ENCODE measurements at regions not wholly inside any gene's neighbourhood (a gene's known extent, or its start where the extent isn't known, plus 50 kb on each side); places are given as distances from the start of the nearest gene placed in this dataset.

GRCh38 chr2:3126911-3127621 is 250.6 kb downstream of the EIPR1 start:
- no peak for DNase-seq
- no peak overlapping the region for H3K4me3 ChIP-seq
- H3K4me1 ChIP-seq = peaks cover 0 to 17% (median 4%) of the 10 kb centered on the region in 6 donors
- intact Hi-C loops (cut with DNase I; ENCODE audit: low total_unique reads) = no loop called here
- TF ChIP-seq CTCF (IDR thresholded peaks at IDR 0.05 in 8 of 11, conservative IDR thresholded peaks at IDR 0.05 in 3 of 11) (no peak), POLR2A (IDR thresholded peaks at IDR 0.05) (no peak), POLR2AphosphoS5 (IDR thresholded peaks at IDR 0.05) (no peak)
- no peaks in the 10 kb centered on the region for H3K9me3 ChIP-seq
- peaks cover 0 to 13% (median 0%) of the 10 kb centered on the region in 7 donors for H3K27me3 ChIP-seq (replicated peaks in 1 of 7)
- no peaks in the 10 kb centered on the region for H3K36me3 ChIP-seq
- H3K27ac ChIP-seq = peak overlapping the region in 2 of 8 donors; percentile 22 to 39
- whole genome bisulfite sequencing, 5 donors = 63 to 73% (median 71%) methylated on average over 23 of the region's 23 CpGs

GRCh38 chr2:3126171-3126910 is 251.3 kb downstream of the EIPR1 start:
- Histone ChIP-seq H3K27ac (no peak overlapping the region), H3K36me3 (no peaks in the 10 kb centered on the region), H3K4me3 (no peak overlapping the region), H3K27me3 (replicated peaks in 1 of 7) (peaks cover 0 to 10% (median 0%) of the 10 kb centered on the region in 7 donors), H3K9me3 (peaks cover 0 to 5% (median 0%) of the 10 kb centered on the region in 8 donors), H3K4me1 (peaks cover 0 to 17% (median 4%) of the 10 kb centered on the region in 6 donors)
- intact Hi-C loops (cut with DNase I; ENCODE audit: low total_unique reads) = no loop called here
- WGBS, 5 donors = 81 to 89% (median 84%) methylated on average over 13 to 14 of the region's 14 CpGs
- DNase-seq = peak; percentile 45
- TF ChIP-seq POLR2A (IDR thresholded peaks at IDR 0.05) = no peak
- TF ChIP-seq POLR2AphosphoS5 (IDR thresholded peaks at IDR 0.05) = no peak
- TF ChIP-seq CTCF (IDR thresholded peaks at IDR 0.05 in 8 of 11, conservative IDR thresholded peaks at IDR 0.05 in 3 of 11) = no peak

GRCh38 chr2:3125761-3126130 is 251.9 kb downstream of the EIPR1 start:
- H3K4me3 ChIP-seq = no peak overlapping the region
- 85 to 97% (median 91%) methylated on average over 10 of the region's 10 CpGs for WGBS, 5 donors
- intact Hi-C loops (cut with DNase I; ENCODE audit: low total_unique reads) = no loop called here
- peaks cover 0 to 9% (median 0%) of the 10 kb centered on the region in 8 donors for H3K9me3 ChIP-seq
- DNase-seq = no peak
- TF ChIP-seq CTCF (IDR thresholded peaks at IDR 0.05 in 8 of 11, conservative IDR thresholded peaks at IDR 0.05 in 3 of 11) = no peak
- no peak for TF ChIP-seq POLR2AphosphoS5 (IDR thresholded peaks at IDR 0.05)
- no peak for TF ChIP-seq POLR2A (IDR thresholded peaks at IDR 0.05)
- no peak overlapping the region for H3K27ac ChIP-seq
- H3K4me1 ChIP-seq = peaks cover 0 to 17% (median 4%) of the 10 kb centered on the region in 6 donors
- H3K36me3 ChIP-seq = no peaks in the 10 kb centered on the region
- H3K27me3 ChIP-seq (replicated peaks in 1 of 7) = peaks cover 0 to 9% (median 0%) of the 10 kb centered on the region in 7 donors

Data from spleen (tissue), 11 donors.